Type B pancreatic cell (in vitro differentiated cells): ENCODE measurements at regions not wholly inside any gene's neighbourhood (a gene's known extent, or its start where the extent isn't known, plus 50 kb on each side); places are given as distances from the start of the nearest gene placed in this dataset.

Experiments
- DNase-seq: peaks from one replicate; pipeline ENCODE4 v3.0.0; 2021; ENCODE audit warnings: mixed read lengths; ENCODE audit not compliant: unreplicated experiment; ENCODE audit errors: extremely low spot score
- H3K27ac Mint-ChIP-seq: 2 replicates; pipeline ENCODE4 v1.8.0; 2021; ENCODE audit warnings: mild to moderate bottlenecking, mixed read lengths
- H3K27me3 Mint-ChIP-seq: 2 replicates; pipeline ENCODE4 v1.8.0; 2021; ENCODE audit warnings: mixed read lengths
- H3K36me3 Mint-ChIP-seq: 2 replicates; pipeline ENCODE4 v1.8.0; 2021; ENCODE audit warnings: mixed read lengths
- H3K4me1 Mint-ChIP-seq: one replicate; pipeline ENCODE4 v1.8.0; 2021; ENCODE audit warnings: mixed read lengths; ENCODE audit not compliant: unreplicated experiment
- H3K4me3 Mint-ChIP-seq: 2 replicates; pipeline ENCODE4 v1.8.0; 2021; ENCODE audit warnings: mild to moderate bottlenecking, mixed read lengths
- H3K9me3 Mint-ChIP-seq: 2 replicates; pipeline ENCODE4 v1.8.0; 2021; ENCODE audit warnings: mixed read lengths
- CTCF ChIP-seq: fragments of 200-600 bp; sonication (generic); conservative IDR thresholded peaks from 2 replicates; pipeline ENCODE4 v1.5.0; 2021; ENCODE audit warnings: antibody characterized with exemption, mild to moderate bottlenecking

GRCh38 chr16:66207883-66208265 is 158.6 kb upstream of the CDH5 start:
- H3K27me3 Mint-ChIP-seq: peaks cover 11% of the 10 kb centered on the region
- peaks cover 5% of the 10 kb centered on the region for H3K4me1 Mint-ChIP-seq
- no peak overlapping the region for H3K4me3 Mint-ChIP-seq
- no peak for TF ChIP-seq CTCF
- no peak overlapping the region for H3K27ac Mint-ChIP-seq
- H3K9me3 Mint-ChIP-seq: no peaks in the 10 kb centered on the region
- no peaks in the 10 kb centered on the region for H3K36me3 Mint-ChIP-seq
- no peak for DNase-seq

GRCh38 chr16:66207139-66207882 is 159.2 kb upstream of the CDH5 start:
- peaks cover 11% of the 10 kb centered on the region for H3K27me3 Mint-ChIP-seq
- H3K36me3 Mint-ChIP-seq: no peaks in the 10 kb centered on the region
- H3K27ac Mint-ChIP-seq: no peak overlapping the region
- TF ChIP-seq CTCF: no peak
- no peaks in the 10 kb centered on the region for H3K9me3 Mint-ChIP-seq
- H3K4me1 Mint-ChIP-seq: peaks cover 5% of the 10 kb centered on the region
- no peak for DNase-seq
- no peak overlapping the region for H3K4me3 Mint-ChIP-seq

DNA sequence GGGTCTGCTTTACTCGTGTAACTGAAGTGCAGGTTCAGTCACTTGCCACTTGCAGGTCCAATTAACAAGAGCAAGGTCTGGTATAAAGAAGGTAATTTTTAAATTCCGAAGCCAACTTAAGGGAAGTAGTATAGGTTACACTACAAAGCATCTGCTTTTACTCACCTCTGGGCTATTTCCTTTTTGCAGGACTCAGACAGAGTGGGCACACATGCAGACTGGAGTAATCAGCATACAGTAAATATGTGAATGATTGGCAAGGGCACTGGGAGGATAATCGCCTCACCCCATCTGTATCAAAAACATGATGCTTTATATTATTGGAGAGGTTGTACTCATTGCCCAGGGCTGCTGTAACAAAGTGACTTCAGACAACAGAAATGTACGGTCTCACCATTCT is 160.1 kb upstream of the CDH5 start:
- DNase-seq: no peak
- peaks cover 5% of the 10 kb centered on the region for H3K4me1 Mint-ChIP-seq

DNA sequence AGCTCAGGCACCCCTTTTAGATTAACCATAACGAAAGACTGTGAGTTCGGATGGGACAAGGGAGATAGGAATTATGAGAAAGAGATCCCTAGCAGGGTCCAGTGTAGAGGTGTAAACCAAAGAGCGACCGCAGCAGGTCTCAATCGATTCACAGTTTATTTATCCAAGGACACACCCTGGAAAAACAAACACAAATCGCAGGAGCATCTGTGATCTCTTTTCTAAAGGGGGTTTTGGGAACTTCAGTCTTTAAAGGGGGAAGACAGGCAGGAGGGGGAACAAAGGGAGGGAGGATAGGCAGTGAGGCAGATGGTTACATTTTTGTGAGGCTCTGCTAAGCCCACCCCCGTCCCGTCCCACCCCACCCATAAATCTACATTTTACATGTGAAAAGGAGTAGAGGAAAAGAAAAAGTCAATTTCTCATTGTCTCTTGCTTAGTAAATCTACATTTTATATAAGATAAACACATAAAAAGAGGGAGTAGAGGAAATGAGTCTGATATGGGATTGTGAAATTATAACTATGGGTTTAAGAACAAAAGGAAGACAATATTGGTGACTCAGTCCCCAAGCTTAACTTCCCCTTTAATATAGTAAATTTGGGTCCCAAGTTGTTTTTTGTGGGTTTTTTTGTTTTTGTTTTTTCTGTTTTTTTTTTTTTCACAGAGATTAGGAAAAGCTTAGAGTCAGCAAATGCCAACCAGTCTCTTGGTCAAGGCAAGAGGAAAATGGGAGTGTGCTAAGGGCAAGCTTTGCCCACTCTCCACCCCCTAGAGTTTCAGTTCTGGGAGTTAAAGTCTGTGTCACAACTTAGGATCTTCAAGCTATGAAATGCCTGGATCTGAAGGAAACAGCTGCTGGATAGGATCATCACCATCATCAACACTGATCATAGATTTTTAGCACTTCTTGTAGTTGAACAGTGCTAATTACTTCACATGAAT is 160.9 kb upstream of the CDH5 start:
- peaks cover 5% of the 10 kb centered on the region for H3K4me1 Mint-ChIP-seq
- DNase-seq: no peak
- no peaks in the 10 kb centered on the region for H3K9me3 Mint-ChIP-seq
- no peak for TF ChIP-seq CTCF
- H3K4me3 Mint-ChIP-seq: no peak overlapping the region
- H3K36me3 Mint-ChIP-seq: no peaks in the 10 kb centered on the region
- peaks cover 8% of the 10 kb centered on the region for H3K27me3 Mint-ChIP-seq
- H3K27ac Mint-ChIP-seq: no peak overlapping the region

More for the DNA sequence above, 160.1 kb upstream of the CDH5 start:
- H3K9me3 Mint-ChIP-seq: no peaks in the 10 kb centered on the region
- H3K36me3 Mint-ChIP-seq: no peaks in the 10 kb centered on the region
- no peak for TF ChIP-seq CTCF
- H3K27ac Mint-ChIP-seq: no peak overlapping the region
- H3K4me3 Mint-ChIP-seq: no peak overlapping the region
- peaks cover 11% of the 10 kb centered on the region for H3K27me3 Mint-ChIP-seq

- H3K27ac Mint-ChIP-seq: no peak overlapping the region
- DNase-seq: no peak
- H3K4me1 Mint-ChIP-seq: peaks cover 11% of the 10 kb centered on the region
- H3K27me3 Mint-ChIP-seq: peaks cover 8% of the 10 kb centered on the region
- no peaks in the 10 kb centered on the region for H3K36me3 Mint-ChIP-seq
- H3K9me3 Mint-ChIP-seq: no peaks in the 10 kb centered on the region
- no peak overlapping the region for H3K4me3 Mint-ChIP-seq
- no peak for TF ChIP-seq CTCF
These were observed 161.7 kb upstream of the CDH5 start for GRCh38 chr16:66204756-66205155.
